ENCODE measurements at regions not wholly inside any gene's neighbourhood (a gene's known extent, or its start where the extent isn't known, plus 50 kb on each side); places are given as distances from the start of the nearest gene placed in this dataset.

DNA sequence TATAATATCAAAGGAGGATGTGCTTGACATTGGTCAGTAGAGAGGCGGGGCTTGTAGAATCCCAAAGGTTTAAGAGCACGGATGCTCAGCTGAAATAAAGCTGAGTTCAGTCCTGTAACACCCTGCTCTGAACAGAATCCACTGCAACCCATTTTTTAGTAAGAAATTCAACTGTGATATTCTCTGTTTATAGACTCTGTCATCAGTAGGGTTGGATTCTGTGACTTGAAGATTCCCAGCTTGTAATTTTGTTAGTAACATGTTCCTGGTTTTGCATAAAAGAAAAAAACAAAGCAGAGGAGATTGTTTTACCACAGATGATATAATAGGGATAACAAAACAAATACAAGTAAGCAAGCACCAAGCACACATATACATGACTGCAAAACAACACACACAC, 324.6 kb upstream of the NR2F2 start:
- Histone ChIP-seq H3K4me3 (no peak overlapping the region), H3K4me1 (no peaks in the 10 kb centered on the region), H3K27ac (replicated peaks) (no peak overlapping the region), H3K27me3 (ENCODE audit: low read depth) (no peaks in the 10 kb centered on the region), H3K9me3 (replicated peaks) (no peaks in the 10 kb centered on the region), H3K36me3 (no peaks in the 10 kb centered on the region)
- intact Hi-C loops (cut with micrococcal nuclease): no loop called here
- no peak for DNase-seq
- TF ChIP-seq CTCF (IDR thresholded peaks at IDR 0.05; ENCODE audit: borderline replicate concordance): no peak

DNA sequence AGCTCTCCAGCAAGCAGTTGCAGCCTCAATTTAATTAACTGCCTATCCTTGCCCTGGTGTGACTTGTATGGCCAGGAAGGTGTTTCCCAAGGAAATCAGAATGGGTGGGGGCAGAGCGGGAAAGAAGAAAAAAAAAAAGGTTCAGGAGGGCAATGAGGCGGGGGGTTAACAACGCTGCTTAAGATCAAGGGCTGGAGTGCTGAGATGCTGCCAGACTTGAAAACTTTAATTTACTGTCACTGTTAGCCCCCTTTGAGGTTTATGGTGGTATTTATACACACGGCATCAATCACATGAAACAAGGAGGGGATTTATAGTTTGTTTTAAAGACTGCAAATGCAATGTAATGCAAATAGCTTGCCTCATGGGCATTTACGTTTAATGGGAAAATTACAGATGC, 319.4 kb upstream of the NR2F2 start:
- TF ChIP-seq CTCF (IDR thresholded peaks at IDR 0.05; ENCODE audit: borderline replicate concordance): no peak
- no peak for DNase-seq

GRCh38 chr15:96014939-96015338, 315.6 kb upstream of the NR2F2 start:
- no peak overlapping the region for H3K4me3 ChIP-seq
- H3K27me3 ChIP-seq (ENCODE audit: low read depth): no peaks in the 10 kb centered on the region
- intact Hi-C loops (cut with micrococcal nuclease): no loop called here
- H3K27ac ChIP-seq (replicated peaks): no peak overlapping the region
- TF ChIP-seq CTCF (IDR thresholded peaks at IDR 0.05; ENCODE audit: borderline replicate concordance): no peak
- no peaks in the 10 kb centered on the region for H3K4me1 ChIP-seq
- no peak for DNase-seq
- H3K9me3 ChIP-seq (replicated peaks): no peaks in the 10 kb centered on the region
- no peaks in the 10 kb centered on the region for H3K36me3 ChIP-seq

More for the DNA sequence above, 319.4 kb upstream of the NR2F2 start:
- Histone ChIP-seq H3K9me3 (replicated peaks) (no peaks in the 10 kb centered on the region), H3K27me3 (ENCODE audit: low read depth) (no peaks in the 10 kb centered on the region), H3K4me1 (no peaks in the 10 kb centered on the region), H3K27ac (replicated peaks) (no peak overlapping the region), H3K4me3 (no peak overlapping the region), H3K36me3 (no peaks in the 10 kb centered on the region)
- intact Hi-C loops (cut with micrococcal nuclease): no loop called here

GRCh38 chr15:96019114-96019513, 311.4 kb upstream of the NR2F2 start:
- Histone ChIP-seq H3K9me3 (replicated peaks) (peaks cover 4% of the 10 kb centered on the region), H3K27me3 (ENCODE audit: low read depth) (no peaks in the 10 kb centered on the region), H3K4me3 (no peak overlapping the region), H3K27ac (replicated peaks) (no peak overlapping the region), H3K36me3 (no peaks in the 10 kb centered on the region), H3K4me1 (no peaks in the 10 kb centered on the region)
- TF ChIP-seq CTCF (IDR thresholded peaks at IDR 0.05; ENCODE audit: borderline replicate concordance): no peak
- no peak for DNase-seq
- intact Hi-C loops (cut with micrococcal nuclease): no loop called here

- intact Hi-C loops (cut with micrococcal nuclease): no loop called here
- Histone ChIP-seq H3K4me1 (no peaks in the 10 kb centered on the region), H3K27me3 (ENCODE audit: low read depth) (no peaks in the 10 kb centered on the region), H3K36me3 (no peaks in the 10 kb centered on the region), H3K27ac (replicated peaks) (no peak overlapping the region), H3K4me3 (no peak overlapping the region), H3K9me3 (replicated peaks) (peaks cover 4% of the 10 kb centered on the region)
- no peak for TF ChIP-seq CTCF (IDR thresholded peaks at IDR 0.05; ENCODE audit: borderline replicate concordance)
- no peak for DNase-seq
These were observed 310.4 kb upstream of the NR2F2 start for GRCh38 chr15:96020133-96020532.

DNA sequence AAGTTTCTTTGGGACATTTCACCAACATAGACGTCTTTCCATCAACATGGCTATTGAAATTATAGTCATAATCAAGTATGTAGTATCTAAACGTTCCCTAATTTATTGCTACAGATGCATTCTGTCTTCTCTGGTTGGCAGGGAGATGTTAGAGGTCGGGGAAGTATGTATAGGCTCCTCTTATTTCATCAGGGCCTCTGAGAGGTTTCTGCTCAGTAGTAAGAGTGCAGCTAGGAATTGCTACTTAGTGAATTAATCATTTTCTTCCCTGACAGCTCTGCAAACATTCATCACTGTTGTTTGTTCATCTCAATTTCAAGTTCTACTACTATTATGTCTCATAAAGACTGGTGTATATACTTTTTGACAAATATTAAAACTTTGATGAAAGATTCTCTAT, 309.7 kb upstream of the NR2F2 start:
- Histone ChIP-seq H3K27me3 (ENCODE audit: low read depth) (no peaks in the 10 kb centered on the region), H3K27ac (replicated peaks) (no peak overlapping the region), H3K36me3 (no peaks in the 10 kb centered on the region), H3K4me3 (no peak overlapping the region), H3K4me1 (no peaks in the 10 kb centered on the region), H3K9me3 (replicated peaks) (peaks cover 4% of the 10 kb centered on the region)
- no peak for TF ChIP-seq CTCF (IDR thresholded peaks at IDR 0.05; ENCODE audit: borderline replicate concordance)
- intact Hi-C loops (cut with micrococcal nuclease): no loop called here
- no peak for DNase-seq

Measured in left ventricle myocardium inferior (tissue), 1 donor.